SK-N-SH treated with all-trans-retinoic acid at 6 μM for 48 hours (cell line): ENCODE measurements at regions not wholly inside any gene's neighbourhood (a gene's known extent, or its start where the extent isn't known, plus 50 kb on each side); places are given as distances from the start of the nearest gene placed in this dataset.

Experiments
- BACH2 ChIP-seq: fragments of 250-450 bp; sonication (Bioruptor Pico); IDR thresholded peaks from 2 replicates; pipeline ENCODE4 v1.9.0; 2021; ENCODE audit warnings: mild to moderate bottlenecking, borderline replicate concordance
- CREB5 ChIP-seq: fragments of 250-450 bp; sonication (Bioruptor Pico); IDR thresholded peaks from 2 replicates; pipeline ENCODE4 v1.5.1; 2020; ENCODE audit warnings: low read depth, mild to moderate bottlenecking, moderate library complexity
- GLIS3 ChIP-seq: fragments of 250-450 bp; sonication (Bioruptor Pico); IDR thresholded peaks from 2 replicates; pipeline ENCODE4 v1.5.0; 2020; ENCODE audit warnings: mild to moderate bottlenecking, moderate library complexity
- ISL1 ChIP-seq: fragments of 250-450 bp; sonication (Bioruptor Pico); IDR thresholded peaks from 2 replicates; pipeline ENCODE4 v2.1.2; 2022; ENCODE audit warnings: mild to moderate bottlenecking, moderate library complexity
- SNAI2 ChIP-seq: fragments of 250-450 bp; sonication (Bioruptor Pico); IDR thresholded peaks from 2 replicates; pipeline ENCODE4 v1.5.0; 2020; ENCODE audit warnings: mild to moderate bottlenecking, moderate library complexity
- TOX ChIP-seq: fragments of 250-450 bp; sonication (Bioruptor Pico); IDR thresholded peaks from 2 replicates; pipeline ENCODE4 v1.8.0; 2021; ENCODE audit warnings: mild to moderate bottlenecking, moderate library complexity, borderline replicate concordance
- ZFP3 ChIP-seq: fragments of 250-450 bp; sonication (Bioruptor Pico); IDR thresholded peaks from 2 replicates; pipeline ENCODE4 v1.5.0; 2020; ENCODE audit warnings: mild to moderate bottlenecking, moderate library complexity
- TF ChIP-seq, protein P1 (sequence below): fragments of 250-450 bp; sonication (Bioruptor Pico); IDR thresholded peaks from 2 replicates; pipeline ENCODE4 v1.8.0; 2020; ENCODE audit warnings: mild to moderate bottlenecking, moderate library complexity, borderline replicate concordance
- TF ChIP-seq, protein P2 (sequence below): fragments of 250-450 bp; sonication (Bioruptor Pico); IDR thresholded peaks from 2 replicates; pipeline ENCODE4 v1.5.1; 2021; ENCODE audit warnings: mild to moderate bottlenecking, moderate library complexity

DNA sequence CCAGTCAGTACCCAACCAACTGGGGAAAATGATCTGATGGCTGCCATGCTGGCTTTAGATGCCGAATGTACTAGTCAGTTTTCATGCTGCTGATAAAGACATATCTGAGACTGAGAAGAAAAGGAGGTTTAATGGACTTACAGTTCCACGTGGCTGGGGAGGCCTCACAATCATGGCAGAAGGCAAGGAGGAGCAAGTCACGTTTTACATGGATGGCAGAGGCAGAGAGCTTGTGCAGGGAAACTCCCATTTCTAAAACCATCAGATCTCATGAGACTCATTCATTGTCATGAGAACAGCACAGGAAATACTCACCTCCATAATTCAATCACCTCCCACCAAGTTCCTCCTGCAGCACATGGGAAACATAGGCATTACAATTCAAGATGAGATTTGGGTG is 508.9 kb upstream of the NRP1 start:
- TF ChIP-seq, protein P1, sequence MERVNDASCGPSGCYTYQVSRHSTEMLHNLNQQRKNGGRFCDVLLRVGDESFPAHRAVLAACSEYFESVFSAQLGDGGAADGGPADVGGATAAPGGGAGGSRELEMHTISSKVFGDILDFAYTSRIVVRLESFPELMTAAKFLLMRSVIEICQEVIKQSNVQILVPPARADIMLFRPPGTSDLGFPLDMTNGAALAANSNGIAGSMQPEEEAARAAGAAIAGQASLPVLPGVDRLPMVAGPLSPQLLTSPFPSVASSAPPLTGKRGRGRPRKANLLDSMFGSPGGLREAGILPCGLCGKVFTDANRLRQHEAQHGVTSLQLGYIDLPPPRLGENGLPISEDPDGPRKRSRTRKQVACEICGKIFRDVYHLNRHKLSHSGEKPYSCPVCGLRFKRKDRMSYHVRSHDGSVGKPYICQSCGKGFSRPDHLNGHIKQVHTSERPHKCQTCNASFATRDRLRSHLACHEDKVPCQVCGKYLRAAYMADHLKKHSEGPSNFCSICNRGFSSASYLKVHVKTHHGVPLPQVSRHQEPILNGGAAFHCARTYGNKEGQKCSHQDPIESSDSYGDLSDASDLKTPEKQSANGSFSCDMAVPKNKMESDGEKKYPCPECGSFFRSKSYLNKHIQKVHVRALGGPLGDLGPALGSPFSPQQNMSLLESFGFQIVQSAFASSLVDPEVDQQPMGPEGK (CRISPR knock-in tag), result no peak
- TF ChIP-seq, protein P2, sequence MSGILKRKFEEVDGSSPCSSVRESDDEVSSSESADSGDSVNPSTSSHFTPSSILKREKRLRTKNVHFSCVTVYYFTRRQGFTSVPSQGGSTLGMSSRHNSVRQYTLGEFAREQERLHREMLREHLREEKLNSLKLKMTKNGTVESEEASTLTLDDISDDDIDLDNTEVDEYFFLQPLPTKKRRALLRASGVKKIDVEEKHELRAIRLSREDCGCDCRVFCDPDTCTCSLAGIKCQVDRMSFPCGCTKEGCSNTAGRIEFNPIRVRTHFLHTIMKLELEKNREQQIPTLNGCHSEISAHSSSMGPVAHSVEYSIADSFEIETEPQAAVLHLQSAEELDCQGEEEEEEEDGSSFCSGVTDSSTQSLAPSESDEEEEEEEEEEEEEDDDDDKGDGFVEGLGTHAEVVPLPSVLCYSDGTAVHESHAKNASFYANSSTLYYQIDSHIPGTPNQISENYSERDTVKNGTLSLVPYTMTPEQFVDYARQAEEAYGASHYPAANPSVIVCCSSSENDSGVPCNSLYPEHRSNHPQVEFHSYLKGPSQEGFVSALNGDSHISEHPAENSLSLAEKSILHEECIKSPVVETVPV, result no peak
- no peak for TF ChIP-seq CREB5 (CRISPR knock-in tag)
- TF ChIP-seq GLIS3 (CRISPR knock-in tag), result no peak
- no peak for TF ChIP-seq ZFP3
- no peak for TF ChIP-seq TOX (CRISPR knock-in tag)
- no peak for TF ChIP-seq BACH2 (CRISPR knock-in tag)
- TF ChIP-seq SNAI2, result no peak
- TF ChIP-seq ISL1 (CRISPR knock-in tag), result no peak
